ENCODE measurements at regions not wholly inside any gene's neighbourhood (a gene's known extent, or its start where the extent isn't known, plus 50 kb on each side); places are given as distances from the start of the nearest gene placed in this dataset.

DNA sequence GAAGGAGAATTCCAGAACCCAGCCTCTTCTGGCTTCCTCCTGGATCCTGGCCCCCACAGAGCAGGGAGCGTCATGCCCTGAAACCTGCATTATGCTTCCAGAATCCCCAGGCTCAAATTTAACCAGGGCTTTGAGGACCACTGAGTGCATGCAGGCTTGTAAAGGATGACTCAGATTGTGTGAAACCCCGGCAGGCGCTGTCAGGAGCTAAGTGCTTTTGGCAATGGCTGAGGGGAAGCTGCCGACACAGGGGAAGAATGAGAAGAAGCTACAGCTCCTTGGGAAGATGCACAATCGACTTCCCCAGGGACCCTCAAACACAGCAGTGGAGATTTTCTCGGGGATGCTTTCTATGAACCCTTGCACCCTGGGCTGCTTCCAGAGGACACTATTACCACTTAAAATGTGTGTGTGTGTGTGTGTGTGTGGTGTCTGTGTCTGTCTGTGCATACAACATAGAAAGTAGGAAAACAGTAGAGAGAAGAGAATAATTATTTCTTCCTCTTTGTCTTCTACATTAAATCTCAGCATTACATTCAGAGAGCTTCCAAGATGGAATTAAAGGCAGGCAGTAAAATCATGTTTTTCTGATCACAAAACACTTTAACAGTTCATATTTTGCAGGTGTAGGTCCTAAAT is 183.5 kb upstream of the INHBA start:
- Histone ChIP-seq H3K36me3 (ENCODE audit: control insufficient read depth, insufficient read depth, low read length) (no peaks in the 10 kb centered on the region), H3K4me1 (ENCODE audit: control insufficient read depth, insufficient read depth, low read length) (peaks cover 3% of the 10 kb centered on the region), H3K9me3 (ENCODE audit: control insufficient read depth, low read length) (no peaks in the 10 kb centered on the region), H3K27me3 (ENCODE audit: control insufficient read depth, insufficient read depth, low read length, poor library complexity, severe bottlenecking) (no peaks in the 10 kb centered on the region), H3K27ac (ENCODE audit: low read depth, low read length) (no peak overlapping the region), H3K9ac (ENCODE audit: extremely low read depth, low read length, poor library complexity, severe bottlenecking) (no peak overlapping the region), H3K4me3 (ENCODE audit: low read length) (no peak overlapping the region)
- peaks cover 3% of the 10 kb centered on the region for H3K4me1 Mint-ChIP-seq
- peak; percentile 78 for DNase-seq
- no peaks in the 10 kb centered on the region for H3K36me3 Mint-ChIP-seq (ENCODE audit: low read depth)
- H3K4me3 Mint-ChIP-seq: no peak overlapping the region
- no peaks in the 10 kb centered on the region for H3K9me3 Mint-ChIP-seq
- TF ChIP-seq, protein P1, sequence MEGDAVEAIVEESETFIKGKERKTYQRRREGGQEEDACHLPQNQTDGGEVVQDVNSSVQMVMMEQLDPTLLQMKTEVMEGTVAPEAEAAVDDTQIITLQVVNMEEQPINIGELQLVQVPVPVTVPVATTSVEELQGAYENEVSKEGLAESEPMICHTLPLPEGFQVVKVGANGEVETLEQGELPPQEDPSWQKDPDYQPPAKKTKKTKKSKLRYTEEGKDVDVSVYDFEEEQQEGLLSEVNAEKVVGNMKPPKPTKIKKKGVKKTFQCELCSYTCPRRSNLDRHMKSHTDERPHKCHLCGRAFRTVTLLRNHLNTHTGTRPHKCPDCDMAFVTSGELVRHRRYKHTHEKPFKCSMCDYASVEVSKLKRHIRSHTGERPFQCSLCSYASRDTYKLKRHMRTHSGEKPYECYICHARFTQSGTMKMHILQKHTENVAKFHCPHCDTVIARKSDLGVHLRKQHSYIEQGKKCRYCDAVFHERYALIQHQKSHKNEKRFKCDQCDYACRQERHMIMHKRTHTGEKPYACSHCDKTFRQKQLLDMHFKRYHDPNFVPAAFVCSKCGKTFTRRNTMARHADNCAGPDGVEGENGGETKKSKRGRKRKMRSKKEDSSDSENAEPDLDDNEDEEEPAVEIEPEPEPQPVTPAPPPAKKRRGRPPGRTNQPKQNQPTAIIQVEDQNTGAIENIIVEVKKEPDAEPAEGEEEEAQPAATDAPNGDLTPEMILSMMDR (conservative IDR thresholded peaks at IDR 0.05): no peak
- WGBS, 2 experiments (ENCODE audit: insufficient coverage in 1 of 2, insufficient read length in 1 of 2): 72 to 80% methylated on average over 3 to 6 of the region's 6 CpGs
- H3K27ac Mint-ChIP-seq: no peak overlapping the region
- no peaks in the 10 kb centered on the region for H3K27me3 Mint-ChIP-seq (ENCODE audit: insufficient read depth)

DNA sequence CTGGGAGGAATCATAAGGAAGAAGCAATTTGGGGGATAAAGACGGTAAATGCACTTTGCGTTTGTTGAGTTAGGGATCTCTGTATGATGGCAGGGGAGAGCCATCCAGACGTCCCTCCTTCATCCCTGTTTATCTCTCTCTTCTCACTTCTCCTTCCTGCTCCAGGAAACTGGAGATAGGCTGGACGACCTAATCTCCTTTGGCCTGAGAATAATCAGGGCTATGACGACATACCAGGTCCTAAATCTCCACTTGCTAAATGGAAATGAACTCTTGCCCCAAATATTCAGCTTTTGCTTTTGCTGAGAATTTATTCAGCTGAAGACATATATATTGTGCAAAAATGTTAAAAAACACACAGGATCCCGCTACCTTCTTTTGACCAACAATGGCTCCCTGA is 182.9 kb upstream of the INHBA start:
- Mint-ChIP-seq H3K27ac (no peak overlapping the region), H3K36me3 (ENCODE audit: low read depth) (no peaks in the 10 kb centered on the region), H3K4me3 (no peak overlapping the region), H3K27me3 (ENCODE audit: insufficient read depth) (no peaks in the 10 kb centered on the region), H3K4me1 (peaks cover 3% of the 10 kb centered on the region), H3K9me3 (no peaks in the 10 kb centered on the region)
- H3K4me3 ChIP-seq (ENCODE audit: low read length): no peak overlapping the region
- H3K9me3 ChIP-seq (ENCODE audit: control insufficient read depth, low read length): no peaks in the 10 kb centered on the region
- DNase-seq: no peak
- TF ChIP-seq, protein P1 (conservative IDR thresholded peaks at IDR 0.05): no peak
- H3K27me3 ChIP-seq (ENCODE audit: control insufficient read depth, insufficient read depth, low read length, poor library complexity, severe bottlenecking): no peaks in the 10 kb centered on the region
- peaks cover 3% of the 10 kb centered on the region for H3K4me1 ChIP-seq (ENCODE audit: control insufficient read depth, insufficient read depth, low read length)
- 80 to 85% methylated on average over 5 to 6 of the region's 6 CpGs for WGBS, 2 experiments (ENCODE audit: insufficient coverage in 1 of 2, insufficient read length in 1 of 2)
- H3K9ac ChIP-seq (ENCODE audit: extremely low read depth, low read length, poor library complexity, severe bottlenecking): no peak overlapping the region
- no peaks in the 10 kb centered on the region for H3K36me3 ChIP-seq (ENCODE audit: control insufficient read depth, insufficient read depth, low read length)
- H3K27ac ChIP-seq (ENCODE audit: low read depth, low read length): no peak overlapping the region

DNA sequence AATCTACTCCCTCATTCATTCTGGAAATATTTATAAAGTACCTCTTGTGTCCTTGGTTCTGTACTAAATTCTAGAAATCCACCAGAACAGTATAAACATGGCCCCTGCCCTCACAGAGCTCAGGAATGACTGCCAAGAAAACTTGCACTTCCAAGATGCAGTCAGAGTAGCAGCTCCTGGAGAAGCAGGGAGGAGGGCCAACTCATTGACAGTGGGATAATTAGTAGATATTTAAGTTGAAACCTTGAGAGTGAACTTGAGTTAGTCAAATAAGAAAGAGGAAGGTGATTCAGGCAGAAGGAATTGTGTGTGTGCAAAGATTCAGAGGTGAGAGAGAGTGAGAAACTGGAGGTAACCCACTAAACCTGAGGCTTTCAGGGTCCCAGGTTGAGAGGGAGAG is 182.2 kb upstream of the INHBA start:
- Histone ChIP-seq H3K36me3 (ENCODE audit: control insufficient read depth, insufficient read depth, low read length) (no peaks in the 10 kb centered on the region), H3K4me3 (ENCODE audit: low read length) (no peak overlapping the region), H3K4me1 (ENCODE audit: control insufficient read depth, insufficient read depth, low read length) (peaks cover 3% of the 10 kb centered on the region), H3K27me3 (ENCODE audit: control insufficient read depth, insufficient read depth, low read length, poor library complexity, severe bottlenecking) (no peaks in the 10 kb centered on the region), H3K9me3 (ENCODE audit: control insufficient read depth, low read length) (no peaks in the 10 kb centered on the region), H3K27ac (ENCODE audit: low read depth, low read length) (no peak overlapping the region), H3K9ac (ENCODE audit: extremely low read depth, low read length, poor library complexity, severe bottlenecking) (no peak overlapping the region)
- no peak overlapping the region for H3K4me3 Mint-ChIP-seq
- TF ChIP-seq, protein P1 (conservative IDR thresholded peaks at IDR 0.05): no peak
- DNase-seq: no peak
- H3K36me3 Mint-ChIP-seq (ENCODE audit: low read depth): no peaks in the 10 kb centered on the region
- H3K27me3 Mint-ChIP-seq (ENCODE audit: insufficient read depth): no peaks in the 10 kb centered on the region
- no peaks in the 10 kb centered on the region for H3K9me3 Mint-ChIP-seq
- peaks cover 3% of the 10 kb centered on the region for H3K4me1 Mint-ChIP-seq
- H3K27ac Mint-ChIP-seq: no peak overlapping the region

Data from endodermal cell (in vitro differentiated cells).